ENCODE measurements at regions not wholly inside any gene's neighbourhood (a gene's known extent, or its start where the extent isn't known, plus 50 kb on each side); places are given as distances from the start of the nearest gene placed in this dataset.
"Not testable (repeated sequence)": the region's sequence is repeated elsewhere in the genome, so short reads cannot be mapped to it uniquely, and the experiment has no call there.

DNA sequence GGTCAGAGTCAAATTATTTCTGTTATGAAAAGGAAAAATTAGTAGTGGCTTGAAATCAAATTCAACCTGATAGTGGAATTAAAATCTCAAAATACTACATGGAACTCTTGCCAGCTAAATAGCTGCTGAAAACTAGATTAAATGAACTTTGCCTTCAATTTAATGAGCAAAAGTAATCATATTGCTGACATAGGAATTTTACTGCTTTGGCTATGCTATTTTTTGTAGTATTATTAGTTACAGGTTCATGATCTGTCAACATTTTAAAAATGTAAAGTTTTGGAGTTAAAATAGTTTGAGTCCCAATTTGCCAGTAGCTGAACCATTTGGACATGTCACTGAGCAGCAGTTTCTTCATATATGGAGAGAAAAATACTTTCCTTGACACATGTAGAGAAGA lies 81.4 kb downstream of the RERGL start:
- no peak for ATAC-seq

GRCh38 chr12:17999174-17999801 lies 90.7 kb downstream of the RERGL start:
- no peak for ATAC-seq

GRCh38 chr12:17992002-17992656 lies 97.9 kb downstream of the RERGL start:
- no peak for ATAC-seq

GRCh38 chr12:17982556-17982955 lies 107.4 kb downstream of the RERGL start:
- ATAC-seq: peak; percentile 32

- no peak for ATAC-seq
These were observed 113.8 kb downstream of the RERGL start for GRCh38 chr12:17976202-17976601.

- ATAC-seq: no peak
These were observed 114.2 kb downstream of the RERGL start for GRCh38 chr12:17975763-17976162.

- no peak for ATAC-seq
These were observed 114.8 kb downstream of the RERGL start for GRCh38 chr12:17975239-17975638.

GRCh38 chr12:17971850-17972249 lies 118.1 kb downstream of the RERGL start:
- ATAC-seq: no peak

- ATAC-seq: no peak
These were observed 135.2 kb downstream of the RERGL start for GRCh38 chr12:17954788-17955187.

GRCh38 chr12:17950898-17951297 lies 139.1 kb downstream of the RERGL start:
- no peak for ATAC-seq

- no peak for ATAC-seq
These were observed 140.3 kb downstream of the RERGL start for GRCh38 chr12:17949558-17950141.

DNA sequence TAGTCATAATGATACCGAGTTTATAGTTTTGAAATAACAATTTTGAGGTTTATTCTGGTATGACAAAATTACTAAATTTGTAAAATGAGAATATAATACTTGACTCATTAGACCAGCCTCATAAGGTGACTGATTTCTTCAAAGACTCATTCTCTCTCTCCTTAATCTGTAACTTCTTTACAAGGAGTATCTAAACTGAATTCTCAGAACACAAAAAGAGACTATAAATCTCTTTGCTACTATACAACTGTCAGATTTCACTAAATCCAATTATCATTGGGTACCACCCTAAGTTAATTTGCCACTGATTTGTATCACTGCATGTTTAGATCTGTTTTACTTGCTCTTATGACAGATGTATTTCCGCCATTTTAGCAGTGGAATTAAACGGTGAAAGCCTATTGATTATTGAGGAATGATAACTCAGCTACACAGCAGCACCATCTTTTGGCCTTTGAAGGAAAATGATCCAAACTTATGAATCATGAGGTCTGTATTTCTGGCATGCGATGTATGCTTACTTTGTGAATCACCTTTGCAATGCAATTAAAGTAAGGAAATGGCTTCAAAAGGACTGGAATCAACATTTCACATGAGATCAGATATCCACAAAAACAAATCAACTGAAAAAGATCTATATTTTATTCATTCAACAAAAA lies 161.2 kb downstream of the RERGL start:
- ATAC-seq: no peak

DNA sequence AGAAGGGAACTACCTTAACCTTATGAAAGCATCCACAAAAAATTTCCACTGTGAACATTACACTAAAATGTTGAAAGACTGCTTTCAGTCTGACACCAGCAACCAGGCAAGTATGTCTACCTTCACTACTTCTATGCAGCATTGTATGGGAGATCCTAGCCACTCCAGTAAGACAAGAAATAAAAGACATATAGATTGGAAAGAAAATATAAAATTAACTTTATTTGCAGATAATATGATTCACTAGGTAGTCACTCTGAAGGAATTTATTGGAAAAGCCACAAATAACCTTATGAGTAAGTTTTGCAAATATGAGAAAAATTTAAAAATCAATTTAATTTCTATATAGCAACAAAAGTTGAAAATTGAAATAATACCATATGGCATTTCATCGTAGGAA lies 172.0 kb downstream of the RERGL start:
- ATAC-seq: no peak

GRCh38 chr12:17884581-17884980 lies 205.4 kb downstream of the RERGL start:
- no peak for ATAC-seq

DNA sequence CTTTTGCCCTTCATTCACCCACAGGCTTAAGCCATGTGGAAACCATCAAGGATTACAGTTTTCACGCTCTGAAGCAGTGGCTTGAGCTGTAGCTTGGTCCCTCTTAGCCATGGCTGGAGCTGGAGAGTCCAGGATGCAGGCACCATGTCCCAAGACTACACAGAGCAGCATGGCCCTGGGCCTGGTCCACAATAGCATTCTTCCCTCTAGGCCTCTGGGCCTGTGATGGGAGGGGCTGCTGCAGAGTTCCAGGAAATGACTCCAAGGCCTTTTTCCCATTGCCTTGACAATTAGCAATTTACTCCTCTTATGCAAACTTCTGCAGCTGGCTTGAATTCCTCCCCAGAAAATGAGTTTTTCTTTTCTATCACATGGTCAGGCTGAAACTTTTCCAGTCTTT lies 211.3 kb downstream of the RERGL start:
- ATAC-seq: no peak

GRCh38 chr12:17875230-17875629 lies 214.8 kb downstream of the RERGL start:
- no peak for ATAC-seq

- ATAC-seq: no peak
These were observed 223.2 kb downstream of the RERGL start for GRCh38 chr12:17866802-17867201.

DNA sequence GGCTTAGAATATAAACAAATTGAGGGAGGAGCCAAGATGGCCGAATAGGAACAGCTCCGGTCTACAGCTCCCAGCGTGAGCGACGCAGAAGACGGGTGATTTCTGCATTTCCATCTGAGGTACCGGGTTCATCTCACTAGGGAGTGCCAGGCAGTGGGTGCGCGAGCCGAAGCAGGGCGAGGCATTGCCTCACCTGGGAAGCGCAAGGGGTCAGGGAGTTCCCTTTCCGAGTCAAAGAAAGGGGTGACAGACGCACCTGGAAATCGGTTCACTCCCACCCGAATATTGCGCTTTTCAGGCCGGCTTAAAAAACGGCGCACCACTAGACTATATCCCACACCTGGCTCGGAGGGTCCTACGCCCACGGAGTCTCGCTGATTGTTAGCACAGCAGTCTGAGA lies 234.4 kb downstream of the RERGL start:
- ATAC-seq: not testable (repeated sequence)

GRCh38 chr12:17853054-17853453 lies 236.9 kb downstream of the RERGL start:
- ATAC-seq: no peak

DNA sequence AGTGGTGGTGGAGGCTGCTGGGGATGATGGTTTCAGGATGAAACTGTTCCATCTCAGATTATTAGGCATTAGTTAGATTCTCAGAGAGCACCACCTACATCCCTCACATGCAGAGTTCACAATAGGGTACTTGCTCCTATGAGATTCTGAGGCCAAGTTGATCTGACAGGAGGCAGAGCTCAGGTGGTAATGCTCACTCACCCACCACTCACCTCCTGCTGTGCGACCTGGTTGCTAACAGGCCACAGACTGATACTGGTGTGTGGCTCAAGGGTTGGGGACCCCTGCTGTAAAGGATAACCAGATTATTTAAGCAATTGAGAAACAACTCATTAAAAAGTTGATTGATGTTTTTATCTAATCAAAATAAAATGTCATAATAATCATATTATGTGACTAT lies 248.5 kb downstream of the RERGL start:
- no peak for ATAC-seq

DNA sequence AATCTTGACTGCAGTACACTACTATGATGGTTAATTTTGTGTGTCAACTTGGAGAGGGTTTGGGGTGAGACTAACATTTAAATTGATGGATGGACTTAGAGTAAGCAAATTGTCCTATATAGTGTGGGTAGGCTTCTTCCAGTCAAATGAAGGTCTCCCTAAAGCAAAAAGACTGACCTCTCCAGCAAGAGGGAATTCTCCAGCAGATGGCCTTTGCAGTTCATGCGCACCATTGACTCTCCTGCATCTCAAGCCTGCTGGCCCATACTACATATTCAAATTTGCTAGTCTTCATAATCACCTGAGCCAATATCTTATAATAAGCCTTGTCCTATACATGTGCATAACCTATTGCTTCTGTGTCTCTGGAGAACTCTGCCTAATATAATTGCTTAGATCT lies 260.2 kb downstream of the RERGL start:
- no peak for ATAC-seq

- peak; percentile 45 for ATAC-seq
These were observed 271.1 kb downstream of the RERGL start for GRCh38 chr12:17818931-17819330.

- no peak for ATAC-seq
These were observed 279.6 kb downstream of the RERGL start for GRCh38 chr12:17810399-17810798.

- ATAC-seq: no peak
These were observed 280.8 kb downstream of the RERGL start for GRCh38 chr12:17809206-17809605.
